IMR-90 (cell line): ENCODE measurements at regions not wholly inside any gene's neighbourhood (a gene's known extent, or its start where the extent isn't known, plus 50 kb on each side); places are given as distances from the start of the nearest gene placed in this dataset.

Experiments
- CEBPB ChIP-seq: IDR thresholded peaks from 2 replicates; pipeline ENCODE4 v1.6.1; 2012; ENCODE audit warnings: low read depth, low read length, improper control_type of control experiment
- CTCF ChIP-seq: conservative IDR thresholded peaks from 2 replicates; pipeline ENCODE4 v1.5.1; 2012; ENCODE audit warnings: mild to moderate bottlenecking, low read depth, low read length, improper control_type of control experiment
- ELK1 ChIP-seq: fragments of 150-350 bp; IDR thresholded peaks from 2 replicates; pipeline ENCODE4 v1.6.1; 2016; ENCODE audit warnings: low read depth, mild to moderate bottlenecking, low read length, moderate library complexity, borderline replicate concordance
- MXI1 ChIP-seq: IDR thresholded peaks from 2 replicates; pipeline ENCODE4 v1.6.1; 2012; ENCODE audit warnings: low read depth, mild to moderate bottlenecking, low read length, moderate library complexity, borderline replicate concordance
- POLR2A ChIP-seq: IDR thresholded peaks from 2 replicates; pipeline ENCODE4 v1.6.1; 2012; ENCODE audit warnings: mild to moderate bottlenecking, low read depth, low read length
- RAD21 ChIP-seq: IDR thresholded peaks from 2 replicates; pipeline ENCODE4 v1.6.1; 2012; ENCODE audit warnings: low read length, improper control_type of control experiment
- USF2 ChIP-seq: fragments of 150-350 bp; IDR thresholded peaks from 2 replicates; pipeline ENCODE4 v1.6.1; 2017; ENCODE audit warnings: mild to moderate bottlenecking, antibody characterized with exemption, low read length, low read depth

- no peak for TF ChIP-seq CTCF
- no peak for TF ChIP-seq MXI1
- TF ChIP-seq POLR2A = no peak
- no peak for TF ChIP-seq USF2
- no peak for TF ChIP-seq RAD21
- no peak for TF ChIP-seq CEBPB
- no peak for TF ChIP-seq ELK1
Observed at GRCh38 chr21:43364261-43364510, 62.7 kb downstream of the SIK1 start.
